ENCODE measurements at regions not wholly inside any gene's neighbourhood (a gene's known extent, or its start where the extent isn't known, plus 50 kb on each side); places are given as distances from the start of the nearest gene placed in this dataset.

DNA sequence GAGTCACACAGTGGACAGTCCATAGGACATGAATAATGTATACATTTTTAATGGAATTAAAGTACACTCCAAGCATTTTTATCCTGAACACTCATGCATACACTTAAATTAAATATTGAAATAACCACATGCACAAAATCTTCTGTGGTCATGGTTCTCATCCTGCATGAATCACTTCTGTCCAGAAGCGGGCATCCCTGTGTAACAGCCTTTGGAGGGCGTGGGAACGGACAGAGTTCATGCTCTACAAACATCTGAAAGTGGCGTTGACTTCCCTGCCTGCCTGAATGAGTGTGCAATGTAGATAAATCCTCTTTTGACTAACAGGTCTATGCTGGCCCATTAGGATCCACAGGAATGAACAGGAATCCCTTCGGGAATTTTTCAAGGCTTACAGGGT is 780.2 kb downstream of the BRD1 start:
- DNase-seq, result no peak

DNA sequence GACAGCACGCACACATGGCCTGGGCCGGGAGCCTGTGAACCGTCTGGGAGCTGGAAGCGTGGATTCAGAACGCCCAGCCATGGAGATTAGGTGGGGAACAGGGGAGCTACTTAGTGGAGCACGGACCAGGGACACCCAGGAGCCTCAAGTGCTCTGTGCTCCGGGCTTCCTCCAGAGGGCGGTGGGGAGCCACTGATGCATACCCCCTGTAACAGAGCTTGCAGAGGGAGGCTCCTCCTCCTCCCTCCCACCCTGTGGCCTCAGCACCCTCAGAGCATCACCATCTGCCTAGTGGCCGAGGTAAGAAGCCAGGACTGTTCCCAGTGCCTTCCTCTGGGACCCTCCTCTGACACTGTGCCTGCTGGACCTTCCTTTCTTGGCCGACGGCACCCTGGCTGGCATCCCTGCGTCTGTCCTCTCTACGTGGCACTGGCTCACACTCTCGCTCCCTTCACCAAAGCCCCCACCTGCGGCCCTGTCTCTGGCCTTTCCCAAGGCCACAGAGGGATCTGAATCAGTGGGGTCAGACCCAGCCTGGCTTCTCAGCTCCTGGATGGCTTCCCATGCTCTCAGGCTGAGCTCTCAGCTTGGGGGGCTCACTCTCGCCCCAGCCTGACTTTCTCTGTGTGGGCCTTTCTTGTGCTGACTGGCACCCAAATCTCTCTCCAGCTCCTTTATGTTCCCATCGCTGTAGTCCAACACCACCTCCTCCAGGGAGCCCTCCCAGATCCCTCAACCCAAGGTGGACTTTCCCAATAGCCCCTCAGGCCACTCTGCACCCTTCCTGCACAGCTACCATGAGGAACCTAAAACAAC is 780.9 kb downstream of the BRD1 start:
- DNase-seq, result peak; percentile 2

DNA sequence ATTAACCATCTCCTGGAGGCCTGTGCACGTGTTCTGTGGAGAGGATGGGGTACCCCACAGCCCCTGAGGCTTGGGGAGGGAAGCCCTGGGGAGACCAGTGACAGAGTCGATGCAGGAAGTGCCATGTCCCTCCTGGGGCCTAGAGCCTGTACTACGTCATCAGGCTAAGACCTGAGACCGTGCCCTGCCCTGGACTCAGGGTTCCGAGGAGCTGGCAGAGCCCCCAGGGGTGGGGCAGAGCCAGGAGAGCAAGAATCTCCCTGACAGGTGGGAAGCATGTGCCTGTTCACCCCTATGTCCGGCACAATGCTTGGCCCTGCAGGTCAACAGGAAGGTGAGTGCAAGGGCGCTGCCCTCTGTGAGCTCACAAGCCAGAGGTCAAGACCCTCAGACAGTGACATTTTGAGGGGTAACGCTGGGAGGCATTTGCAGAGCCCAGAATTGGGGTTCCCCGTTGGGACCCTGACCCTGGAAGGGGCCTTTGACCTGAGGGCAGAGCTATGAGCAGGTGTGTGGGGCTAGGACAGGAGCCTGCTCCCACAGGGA is 781.6 kb downstream of the BRD1 start:
- DNase-seq, result no peak

- DNase-seq, result no peak
These were observed 782.4 kb downstream of the BRD1 start for GRCh38 chr22:49045276-49045675.

- DNase-seq, result no peak
These were observed 782.9 kb downstream of the BRD1 start for GRCh38 chr22:49044776-49045175.

DNA sequence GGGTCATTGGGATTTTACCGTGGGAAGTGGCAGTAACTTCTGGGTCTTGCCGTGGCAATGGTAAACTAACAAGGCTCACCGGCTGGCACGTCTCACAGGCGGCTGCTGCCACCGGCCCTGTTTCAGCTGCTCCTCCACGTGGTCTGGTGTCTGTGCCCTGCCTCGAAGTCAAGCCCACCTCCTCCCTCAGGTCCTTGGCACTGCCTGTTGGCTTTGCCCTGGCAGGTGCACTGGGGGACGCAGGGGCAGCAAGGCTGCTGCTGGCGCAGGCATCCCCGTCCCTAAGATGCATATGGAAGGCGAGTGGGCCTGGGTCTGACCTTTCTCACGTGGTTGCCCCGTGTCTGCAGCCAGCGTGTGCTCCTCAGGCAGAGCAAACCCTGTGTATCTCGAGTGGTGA is 783.6 kb downstream of the BRD1 start:
- no peak for DNase-seq

DNA sequence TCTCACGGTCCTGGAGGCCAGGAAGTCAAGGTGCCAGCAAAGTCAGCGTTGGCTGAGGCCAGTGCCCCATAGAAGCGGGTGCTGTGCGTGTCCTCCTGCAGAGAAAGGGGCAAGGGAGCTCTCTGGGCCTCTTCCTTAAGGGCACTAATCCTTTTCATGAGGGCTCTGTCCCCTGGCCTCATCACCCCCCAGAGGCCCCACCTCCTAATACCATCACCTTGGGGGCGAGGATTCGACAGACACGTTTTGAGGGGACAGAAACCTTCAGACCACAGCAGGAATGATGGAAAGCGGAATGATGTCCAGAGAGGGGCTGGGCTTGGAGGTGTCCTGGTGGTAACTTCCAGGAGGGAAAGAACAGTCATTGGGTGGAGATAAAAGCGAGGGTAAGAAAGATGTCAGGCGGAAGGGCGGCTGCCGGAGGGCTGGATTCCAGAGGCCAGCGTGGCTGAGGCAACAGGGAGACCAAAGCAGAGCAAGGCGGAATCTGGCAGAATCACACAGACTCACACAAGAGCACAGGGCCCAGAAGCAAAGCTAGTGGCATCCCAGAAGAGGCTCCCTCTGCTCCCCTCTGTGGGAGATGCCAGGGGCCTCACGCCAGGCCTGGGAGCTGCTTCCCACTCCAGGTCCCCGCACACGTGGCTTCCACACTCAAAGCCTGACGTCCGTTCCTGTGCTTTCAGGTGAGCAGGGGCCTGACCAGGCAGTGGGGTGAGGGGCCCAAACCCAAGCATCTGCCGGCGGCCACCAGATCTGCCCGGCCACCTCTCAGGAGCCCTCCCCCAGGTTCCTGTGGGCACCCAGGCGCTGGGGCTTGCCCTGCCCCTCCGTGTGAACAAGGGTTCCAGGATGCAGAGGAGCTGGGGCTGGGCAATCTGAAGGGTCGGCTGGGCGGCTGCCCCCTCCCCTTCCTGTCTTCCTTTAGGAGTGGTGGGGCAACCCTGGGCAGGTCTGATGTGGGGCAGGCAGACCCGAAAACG is 784.5 kb downstream of the BRD1 start:
- DNase-seq, result no peak

DNA sequence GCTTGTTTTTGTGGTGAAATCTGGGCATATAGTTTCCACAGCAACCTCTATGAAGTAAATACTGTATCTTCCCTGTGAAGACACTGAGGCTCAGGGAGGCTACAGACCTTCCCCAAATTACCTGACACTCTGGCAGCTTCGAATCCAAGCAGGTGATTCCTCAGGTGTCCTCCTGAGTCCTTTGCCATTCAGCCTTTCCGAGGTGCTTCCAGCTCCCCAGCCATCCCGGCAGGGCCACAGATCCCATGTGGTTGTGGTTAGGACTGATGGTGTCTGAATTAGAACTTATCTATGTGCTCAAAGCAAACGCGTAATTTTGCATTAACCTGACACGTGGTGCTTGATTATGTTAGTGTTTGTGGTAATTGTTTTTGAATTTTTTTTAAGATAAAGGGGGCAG is 785.6 kb downstream of the BRD1 start:
- DNase-seq, result no peak

DNA sequence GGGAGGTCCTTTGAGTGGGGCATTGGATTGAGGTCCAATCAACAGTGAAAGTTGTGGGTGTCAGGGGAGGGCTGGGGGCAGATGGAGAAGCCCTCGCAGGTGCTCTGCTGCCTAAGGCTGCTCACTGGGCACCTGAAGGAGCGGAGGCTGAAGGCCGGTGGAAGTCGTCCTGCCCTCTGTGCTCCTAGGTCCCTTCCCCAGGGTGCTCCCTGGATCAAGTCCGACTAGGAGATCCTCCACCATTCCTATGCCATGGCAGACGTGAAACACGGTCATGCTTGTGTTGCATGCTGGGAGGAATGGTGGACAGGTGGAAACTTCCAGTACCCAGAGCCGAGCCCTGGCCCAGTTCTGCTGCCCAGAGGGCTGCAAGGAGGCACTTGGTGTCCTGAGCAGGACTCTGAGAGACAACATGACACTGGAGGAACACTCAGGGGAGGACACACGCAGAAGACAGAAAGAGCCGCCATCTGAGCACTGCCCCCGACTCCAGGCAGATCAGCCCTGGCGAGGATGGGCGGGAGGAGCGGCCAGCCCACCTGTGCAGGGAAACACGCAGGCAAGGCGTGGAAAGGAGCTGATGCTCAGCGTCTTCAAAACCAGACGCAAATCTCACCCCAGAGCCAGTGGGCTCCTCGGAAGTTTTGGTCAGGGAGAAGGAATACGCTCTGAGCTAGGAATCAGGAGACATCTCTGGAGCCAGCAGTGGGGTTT is 786.8 kb downstream of the BRD1 start:
- no peak for DNase-seq

DNA sequence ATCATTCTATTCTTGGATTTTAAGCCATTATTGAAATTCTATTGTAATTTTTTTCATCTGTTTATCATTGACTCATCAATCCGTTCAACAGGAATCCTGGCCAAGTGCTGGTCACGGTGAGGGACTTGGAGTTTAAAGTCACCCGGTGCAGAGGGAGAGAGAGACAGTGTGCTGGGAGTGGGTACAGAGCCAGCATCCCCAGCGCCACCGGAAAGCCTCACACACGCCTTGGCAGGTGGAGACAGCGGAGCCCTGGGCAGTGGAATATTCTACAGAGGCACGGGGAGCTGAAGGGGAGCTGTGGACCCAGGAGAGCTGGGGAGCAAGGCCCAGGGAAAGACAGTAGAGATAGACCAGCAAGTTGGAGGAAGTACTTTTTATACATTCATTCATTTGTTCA is 787.6 kb downstream of the BRD1 start:
- no peak for DNase-seq

- DNase-seq, result no peak
These were observed 788.0 kb downstream of the BRD1 start for GRCh38 chr22:49039625-49040024.

DNA sequence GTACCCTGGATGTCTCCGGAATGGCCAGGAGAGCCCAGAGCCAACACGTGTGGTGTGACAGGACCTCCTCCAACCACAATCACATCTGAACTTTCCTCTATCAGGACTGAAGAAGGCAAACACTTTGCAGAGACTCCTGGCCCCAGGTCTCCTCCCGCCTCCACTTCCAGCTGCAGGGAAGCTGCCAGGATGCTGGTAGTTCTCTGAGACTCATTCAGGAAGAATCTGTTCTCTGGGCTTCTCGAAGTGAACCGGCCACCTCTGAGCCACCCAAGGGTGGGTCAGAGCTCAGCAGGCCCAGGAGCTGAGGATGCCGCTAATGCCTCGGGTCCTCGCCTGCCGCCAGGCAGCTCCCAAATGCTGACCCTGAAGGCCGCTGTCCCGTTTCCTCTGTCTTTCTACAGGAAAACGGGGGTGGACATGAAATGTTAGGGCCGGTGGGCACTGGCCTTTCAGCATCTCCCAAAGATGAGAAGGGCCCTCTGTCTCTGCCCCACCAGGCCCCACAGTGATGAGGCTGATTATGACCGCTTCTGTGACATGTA is 789.9 kb downstream of the BRD1 start:
- DNase-seq, result no peak

GRCh38 chr22:49036513-49036912 is 791.2 kb downstream of the BRD1 start:
- no peak for DNase-seq

DNA sequence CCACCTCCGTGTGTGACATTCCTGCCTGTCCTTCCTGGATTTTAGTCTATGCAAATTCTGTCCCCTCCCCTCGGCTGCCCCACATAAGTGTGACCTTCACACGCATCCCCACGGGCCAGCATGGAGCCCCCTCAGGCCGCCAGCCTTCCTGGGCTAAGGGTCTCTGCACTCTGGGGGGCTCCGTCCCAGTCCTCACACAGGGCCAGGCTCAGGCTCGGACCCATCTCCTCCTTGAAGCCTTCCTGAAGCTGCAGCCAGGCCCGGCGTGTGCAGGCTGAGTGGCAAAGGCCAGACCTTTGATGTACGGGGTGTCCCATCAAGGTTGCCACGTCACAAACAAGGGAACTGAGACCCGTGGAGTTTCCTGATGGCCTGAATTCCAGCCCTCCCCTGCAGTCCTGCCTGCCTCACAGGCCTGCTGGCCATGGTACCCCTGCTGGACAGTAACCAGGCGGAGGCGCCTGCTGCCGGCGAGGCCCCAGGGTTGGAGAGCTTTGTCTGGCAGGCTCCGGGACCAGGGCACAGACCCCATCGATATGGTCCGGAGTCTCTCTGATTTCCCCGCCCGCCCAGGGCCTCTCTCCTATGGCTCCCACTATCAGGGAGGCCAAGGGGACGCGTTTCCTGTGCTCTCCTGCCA is 791.7 kb downstream of the BRD1 start:
- DNase-seq, result no peak

DNA sequence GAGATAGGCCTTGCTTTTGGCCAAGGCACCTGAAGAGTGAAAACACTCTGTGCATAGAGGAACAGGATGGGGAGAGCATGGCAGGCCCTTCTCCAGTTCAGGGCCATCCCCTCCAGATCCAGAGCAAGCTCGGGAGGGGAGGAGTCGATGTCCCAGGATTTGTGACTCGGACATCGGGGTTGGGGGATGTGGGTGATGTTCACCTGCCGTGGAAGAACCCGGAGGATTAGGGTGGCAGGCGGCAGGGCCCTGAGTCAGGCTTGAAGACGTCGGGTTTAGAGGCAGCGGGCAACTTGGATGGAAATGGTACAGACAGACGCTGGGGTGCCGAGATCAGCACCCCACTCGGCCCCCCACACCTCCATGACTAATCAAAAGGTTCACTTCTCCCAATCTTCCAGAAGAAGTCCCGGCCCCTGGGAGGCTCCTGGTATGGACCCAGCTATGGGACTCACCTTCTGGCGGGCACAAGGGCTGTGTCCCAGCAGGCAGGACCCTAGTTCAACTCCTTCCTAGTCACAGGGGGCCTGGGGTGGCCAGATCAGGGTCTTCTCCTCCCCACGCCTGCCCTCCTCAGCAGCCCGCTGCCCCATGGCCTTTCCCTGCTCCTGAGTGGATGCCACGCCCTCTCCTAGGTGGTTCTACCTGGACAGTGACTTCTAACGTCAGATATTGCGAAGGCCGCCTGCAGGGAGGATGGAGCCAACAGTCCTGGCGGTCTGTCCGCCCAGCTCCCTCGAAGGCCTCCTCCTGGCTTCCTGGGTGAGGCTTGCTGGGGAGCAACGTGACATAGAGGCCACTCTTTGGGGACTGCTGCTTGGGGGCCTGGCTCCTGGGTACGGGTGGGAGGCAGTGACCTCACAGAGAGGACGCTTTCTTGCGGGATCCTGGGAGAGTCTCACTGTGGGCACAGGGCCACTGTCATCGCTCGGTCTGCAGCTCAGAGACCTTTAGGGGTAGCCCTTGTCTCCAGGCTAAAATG is 792.5 kb downstream of the BRD1 start:
- no peak for DNase-seq

DNA sequence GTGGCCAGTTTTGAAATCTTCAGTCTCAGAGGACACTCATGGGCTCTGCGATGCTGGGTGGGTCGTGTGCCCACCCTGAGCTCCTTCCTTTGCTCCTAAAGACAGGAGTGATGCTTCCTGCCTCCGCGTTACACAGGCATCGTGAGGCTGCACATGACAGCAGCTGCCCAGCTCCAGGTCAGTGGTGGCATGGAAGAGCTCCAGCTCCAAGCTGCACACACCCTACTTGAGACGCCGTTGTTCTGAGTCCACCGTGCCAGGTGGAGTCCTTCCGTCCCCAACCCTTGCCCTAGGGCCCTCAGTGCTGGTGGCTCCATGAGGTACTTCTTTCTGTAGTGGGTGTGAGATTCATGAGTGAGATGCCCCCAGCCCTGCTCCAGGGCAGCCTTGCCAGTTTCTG is 794.1 kb downstream of the BRD1 start:
- no peak for DNase-seq

- DNase-seq, result no peak
These were observed 794.9 kb downstream of the BRD1 start for GRCh38 chr22:49032821-49033220.

DNA sequence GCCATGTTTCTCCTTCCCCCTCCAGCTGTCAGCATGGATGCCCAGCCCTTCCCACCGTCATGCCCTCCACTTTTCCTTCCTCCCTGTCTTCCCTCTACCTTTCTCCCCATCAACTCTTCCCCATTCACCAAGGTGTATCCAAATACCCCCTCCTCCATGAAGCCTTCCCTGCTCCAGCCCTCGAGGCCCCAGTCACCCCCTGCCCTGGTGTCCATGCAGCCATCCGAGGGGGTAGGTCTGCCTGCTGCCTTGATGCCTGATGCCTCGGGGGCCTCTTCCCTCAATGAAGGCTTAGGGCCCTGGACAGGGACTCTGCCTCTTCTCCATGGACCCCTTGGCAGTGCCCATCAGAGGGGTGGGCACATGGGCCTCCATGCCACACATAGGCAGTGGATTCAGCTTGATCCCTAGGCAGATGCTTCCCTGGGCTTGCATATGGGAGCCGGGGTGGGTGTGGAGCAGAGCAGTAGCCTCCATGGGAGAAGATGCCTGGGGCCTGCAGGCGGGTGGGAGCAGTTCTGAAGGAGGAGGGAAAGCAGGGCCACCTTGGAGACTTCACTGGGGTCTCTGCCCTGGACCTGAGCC is 795.8 kb downstream of the BRD1 start:
- no peak for DNase-seq

GRCh38 chr22:49028111-49028510 is 799.6 kb downstream of the BRD1 start:
- DNase-seq, result no peak

DNA sequence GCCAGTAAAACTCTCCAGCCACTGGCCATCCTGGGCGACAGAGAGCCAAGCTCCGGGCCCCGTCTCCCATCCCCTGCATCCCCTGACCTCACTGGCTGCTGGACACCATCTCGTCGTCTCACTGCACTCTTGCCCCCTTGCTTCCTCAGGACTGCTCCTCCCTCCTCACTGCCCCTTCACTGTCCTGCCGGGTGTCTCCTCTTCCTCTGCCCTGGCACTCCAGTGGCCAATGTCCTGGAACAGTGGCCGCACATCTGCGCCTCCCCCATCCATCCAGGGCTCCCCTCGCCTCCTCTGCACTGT is 800.4 kb downstream of the BRD1 start:
- no peak for DNase-seq
